Thymus (tissue), 11 donors: ENCODE measurements at regions not wholly inside any gene's neighbourhood (a gene's known extent, or its start where the extent isn't known, plus 50 kb on each side); places are given as distances from the start of the nearest gene placed in this dataset.

Experiments used
- DNase-seq, 9 donors: peaks; one replicate each; pipeline ENCODE4 v3.0.0-alpha.2; 2013; ENCODE audit warnings: low spot score in 9 of 9, low read depth in 6 of 9, missing footprints in 1 of 9
- H3K27ac ChIP-seq, 2 donors: one replicate each; pipeline ENCODE4 v1.5.1; 2013; ENCODE audit warnings: control low read depth in 1 of 2, low read depth in 1 of 2, low read length in 1 of 2, mild to moderate bottlenecking in 1 of 2, moderate library complexity in 1 of 2
- H3K27me3 ChIP-seq, 2 donors: one replicate each; pipeline ENCODE4 v1.5.1; 2013; ENCODE audit warnings: low read length in 1 of 2; ENCODE audit not compliant: control insufficient read depth in 2 of 2, insufficient read depth in 1 of 2
- H3K36me3 ChIP-seq, 2 donors: one replicate each; pipeline ENCODE4 v1.5.1; 2013; ENCODE audit warnings: low read length in 1 of 2, mild to moderate bottlenecking in 1 of 2, moderate library complexity in 1 of 2; ENCODE audit not compliant: control insufficient read depth in 2 of 2, insufficient read depth in 2 of 2
- H3K4me1 ChIP-seq, 2 donors: one replicate each; pipeline ENCODE4 v1.5.1; 2013; ENCODE audit warnings: low read length in 2 of 2; ENCODE audit not compliant: control insufficient read depth in 2 of 2, insufficient read depth in 2 of 2
- H3K4me3 ChIP-seq, 2 donors: one replicate each; pipeline ENCODE4 v1.5.1; 2013; ENCODE audit warnings: low read length in 2 of 2, control low read depth in 1 of 2, mild to moderate bottlenecking in 1 of 2
- H3K9me3 ChIP-seq, 2 donors: one replicate each; pipeline ENCODE4 v1.5.1; 2013; ENCODE audit warnings: low read length in 1 of 2, mild to moderate bottlenecking in 1 of 2; ENCODE audit not compliant: control insufficient read depth in 2 of 2, insufficient read depth in 1 of 2
- WGBS: extraction: QIAGEN DNeasy Blood & Tissue Kit; methylation state at CpG from one replicate; pipeline ENCODE4 v1.1.7; 2013; 5-methylcytosine and 5-hydroxymethylcytosine counted together
- donor health status: healthy.

- no peaks in the 10 kb centered on the region for H3K36me3 ChIP-seq
- no peaks in the 10 kb centered on the region for H3K4me1 ChIP-seq
- H3K27me3 ChIP-seq: no peaks in the 10 kb centered on the region
- no peak overlapping the region for H3K27ac ChIP-seq
- H3K9me3 ChIP-seq: no peaks in the 10 kb centered on the region
- H3K4me3 ChIP-seq: no peak overlapping the region
- no peak for DNase-seq
These were observed 81.2 kb upstream of the MIER3 start for GRCh38 chr5:57033103-57033502.

GRCh38 chr5:57033503-57033902 lies 81.6 kb upstream of the MIER3 start:
- 92% methylated on average over 2 of the region's 2 CpGs for WGBS
- Histone ChIP-seq H3K4me1 (no peaks in the 10 kb centered on the region), H3K4me3 (no peak overlapping the region), H3K27ac (no peak overlapping the region), H3K36me3 (no peaks in the 10 kb centered on the region), H3K27me3 (no peaks in the 10 kb centered on the region), H3K9me3 (no peaks in the 10 kb centered on the region)
- no peak for DNase-seq

GRCh38 chr5:57034201-57034916 lies 82.4 kb upstream of the MIER3 start:
- Histone ChIP-seq H3K4me1 (no peaks in the 10 kb centered on the region), H3K27me3 (no peaks in the 10 kb centered on the region), H3K9me3 (no peaks in the 10 kb centered on the region), H3K36me3 (no peaks in the 10 kb centered on the region), H3K27ac (no peak overlapping the region), H3K4me3 (no peak overlapping the region)
- no peak for DNase-seq
- 98% methylated on average over 5 of the region's 5 CpGs for WGBS

- 97% methylated on average over 3 of the region's 3 CpGs for WGBS
- Histone ChIP-seq H3K27me3 (no peaks in the 10 kb centered on the region), H3K4me1 (no peaks in the 10 kb centered on the region), H3K4me3 (no peak overlapping the region), H3K9me3 (no peaks in the 10 kb centered on the region), H3K27ac (no peak overlapping the region), H3K36me3 (no peaks in the 10 kb centered on the region)
- DNase-seq: no peak
These were observed 84.0 kb upstream of the MIER3 start for GRCh38 chr5:57035955-57036354.

GRCh38 chr5:57036761-57037160 lies 84.8 kb upstream of the MIER3 start:
- H3K9me3 ChIP-seq: no peaks in the 10 kb centered on the region
- H3K27ac ChIP-seq: no peak overlapping the region
- 91% methylated on average over 3 of the region's 3 CpGs for WGBS
- H3K27me3 ChIP-seq: no peaks in the 10 kb centered on the region
- H3K4me3 ChIP-seq: no peak overlapping the region
- DNase-seq: no peak
- no peaks in the 10 kb centered on the region for H3K4me1 ChIP-seq
- H3K36me3 ChIP-seq: no peaks in the 10 kb centered on the region

GRCh38 chr5:57037355-57037754 lies 85.4 kb upstream of the MIER3 start:
- Histone ChIP-seq H3K27me3 (no peaks in the 10 kb centered on the region), H3K4me3 (no peak overlapping the region), H3K27ac (no peak overlapping the region), H3K36me3 (no peaks in the 10 kb centered on the region), H3K9me3 (no peaks in the 10 kb centered on the region), H3K4me1 (no peaks in the 10 kb centered on the region)
- WGBS: 87% methylated on average over 6 of the region's 6 CpGs
- no peak for DNase-seq

- Histone ChIP-seq H3K9me3 (no peaks in the 10 kb centered on the region), H3K27ac (no peak overlapping the region), H3K4me3 (no peak overlapping the region), H3K27me3 (no peaks in the 10 kb centered on the region), H3K36me3 (no peaks in the 10 kb centered on the region), H3K4me1 (no peaks in the 10 kb centered on the region)
- WGBS: 83% methylated on average over 1 of the region's 1 CpG
- no peak for DNase-seq
These were observed 89.6 kb upstream of the MIER3 start for GRCh38 chr5:57041570-57041969.

- Histone ChIP-seq H3K27me3 (no peaks in the 10 kb centered on the region), H3K36me3 (no peaks in the 10 kb centered on the region), H3K4me3 (no peak overlapping the region), H3K9me3 (no peaks in the 10 kb centered on the region), H3K27ac (no peak overlapping the region), H3K4me1 (no peaks in the 10 kb centered on the region)
- WGBS: 97% methylated on average over 3 of the region's 3 CpGs
- DNase-seq: no peak
These were observed 90.6 kb upstream of the MIER3 start for GRCh38 chr5:57042524-57042931.

- H3K4me1 ChIP-seq: no peaks in the 10 kb centered on the region
- no peak for DNase-seq
- no peaks in the 10 kb centered on the region for H3K36me3 ChIP-seq
- H3K27ac ChIP-seq: no peak overlapping the region
- H3K4me3 ChIP-seq: no peak overlapping the region
- no peaks in the 10 kb centered on the region for H3K9me3 ChIP-seq
- H3K27me3 ChIP-seq: no peaks in the 10 kb centered on the region
These were observed 102.2 kb upstream of the MIER3 start for GRCh38 chr5:57054135-57054534.

GRCh38 chr5:57054671-57055070 lies 102.7 kb upstream of the MIER3 start:
- Histone ChIP-seq H3K27me3 (no peaks in the 10 kb centered on the region), H3K4me1 (no peaks in the 10 kb centered on the region), H3K9me3 (no peaks in the 10 kb centered on the region), H3K36me3 (no peaks in the 10 kb centered on the region), H3K27ac (no peak overlapping the region), H3K4me3 (no peak overlapping the region)
- no peak for DNase-seq
- 96% methylated on average over 1 of the region's 1 CpG for WGBS
